H1 (cell line): ENCODE measurements at regions not wholly inside any gene's neighbourhood (a gene's known extent, or its start where the extent isn't known, plus 50 kb on each side); places are given as distances from the start of the nearest gene placed in this dataset.

Experiments
- BCL11A ChIP-seq, 2 experiments: IDR thresholded peaks; one replicate each; pipeline ENCODE4 v1.6.1; 2011; ENCODE audit warnings: low read depth in 2 of 2, low read length in 2 of 2, mild to moderate bottlenecking in 2 of 2
- CTCF ChIP-seq, 3 experiments: IDR thresholded peaks; 1 replicate in 2 of 3; 2 replicates in 1 of 3; pipeline versions ENCODE4 v1.5.1 to v1.6.1; 2011; ENCODE audit warnings: low read length in 3 of 3, mild to moderate bottlenecking in 3 of 3, inconsistent platforms in 2 of 3, low read depth in 1 of 3, moderate library complexity in 1 of 3; ENCODE audit not compliant: insufficient read depth in 1 of 3; ENCODE audit errors: control extremely low read depth in 1 of 3
- EP300 ChIP-seq, 2 experiments: IDR thresholded peaks; 1 replicate in 1 of 2; 2 replicates in 1 of 2; pipeline ENCODE4 v1.6.1; 2011 to 2012; ENCODE audit warnings: low read depth in 2 of 2, low read length in 2 of 2, mild to moderate bottlenecking in 2 of 2, borderline replicate concordance in 1 of 2, inconsistent platforms in 1 of 2, moderate library complexity in 1 of 2
- EZH2 ChIP-seq: fragments of 200-600 bp; sonication (generic); IDR thresholded peaks from 2 replicates; pipeline ENCODE4 v1.7.1; 2012; ENCODE audit warnings: low read depth, mild to moderate bottlenecking, moderate library complexity, low read length, inconsistent platforms; ENCODE audit not compliant: severe bottlenecking
- GABPA ChIP-seq: IDR thresholded peaks from 2 replicates; pipeline ENCODE4 v1.6.1; 2011; ENCODE audit warnings: mild to moderate bottlenecking, low read length, moderate library complexity, borderline replicate concordance; ENCODE audit not compliant: insufficient read depth
- GTF2F1 ChIP-seq: IDR thresholded peaks from 2 replicates; pipeline ENCODE4 v1.6.1; 2012; ENCODE audit warnings: low read depth, low read length, improper control_type of control experiment, borderline replicate concordance
- POLR2A ChIP-seq, 2 experiments: IDR thresholded peaks; 1 replicate in 1 of 2; 2 replicates in 1 of 2; pipeline ENCODE4 v1.6.1; 2011; ENCODE audit warnings: low read depth in 2 of 2, low read length in 2 of 2, mild to moderate bottlenecking in 2 of 2; ENCODE audit errors: control extremely low read depth in 1 of 2
- POLR2AphosphoS5 ChIP-seq: IDR thresholded peaks from 2 replicates; pipeline ENCODE4 v1.6.1; 2011; ENCODE audit warnings: low read depth, low read length
- SIN3A ChIP-seq, 2 experiments: IDR thresholded peaks in 1 of 2; conservative IDR thresholded peaks in 1 of 2; 2 replicates each; pipeline ENCODE4 v1.6.1; 2011 to 2012; ENCODE audit warnings: low read length in 2 of 2, improper control_type of control experiment in 1 of 2, low read depth in 1 of 2, mild to moderate bottlenecking in 1 of 2
- SP1 ChIP-seq: IDR thresholded peaks from 2 replicates; pipeline ENCODE4 v1.6.1; 2011; ENCODE audit warnings: low read depth, low read length
- SUZ12 ChIP-seq: fragments of 200-600 bp; sonication (generic); IDR thresholded peaks from 2 replicates; pipeline ENCODE4 v1.6.1; 2012; ENCODE audit warnings: mild to moderate bottlenecking, inconsistent platforms, low read length, moderate library complexity, mixed read lengths
- YY1 ChIP-seq: IDR thresholded peaks from 2 replicates; pipeline ENCODE4 v1.6.1; 2011; ENCODE audit warnings: low read depth, mild to moderate bottlenecking, low read length

- TF ChIP-seq CTCF (IDR thresholded peaks at IDR 0.05; ENCODE audit: control extremely low read depth in 1 of 3, insufficient read depth in 1 of 3, low read depth in 1 of 3, low read length in 3 of 3) (no peak), POLR2AphosphoS5 (no peak), POLR2A (IDR thresholded peaks at IDR 0.05; ENCODE audit: control extremely low read depth in 1 of 2, low read depth in 2 of 2, low read length in 2 of 2) (no peak), BCL11A (IDR thresholded peaks at IDR 0.05; ENCODE audit: low read depth in 2 of 2, low read length in 2 of 2) (no peak), SUZ12 (no peak), GABPA (no peak), GTF2F1 (no peak), SP1 (no peak), SIN3A (conservative IDR thresholded peaks at IDR 0.05 in 1 of 2, IDR thresholded peaks at IDR 0.05 in 1 of 2; ENCODE audit: low read depth in 1 of 2, low read length in 2 of 2) (no peak), EP300 (IDR thresholded peaks at IDR 0.05; ENCODE audit: borderline replicate concordance in 1 of 2, low read depth in 2 of 2, low read length in 2 of 2) (no peak), YY1 (no peak), EZH2 (no peak)
Observed at GRCh38 chr4:183022617-183023016, 76.4 kb upstream of the WWC2 start.
